ENCODE measurements at regions not wholly inside any gene's neighbourhood (a gene's known extent, or its start where the extent isn't known, plus 50 kb on each side); places are given as distances from the start of the nearest gene placed in this dataset.

GRCh38 chr15:100806157-100806556 lies 73.5 kb upstream of the ALDH1A3 start:
- no peaks in the 10 kb centered on the region for H3K27me3 ChIP-seq
- H3K27ac ChIP-seq: no peak overlapping the region
- H3K4me3 ChIP-seq: no peak overlapping the region
- no peaks in the 10 kb centered on the region for H3K4me1 ChIP-seq
- intact Hi-C loops (cut with DNase I; ENCODE audit: low total_unique reads): no loop called here
- TF ChIP-seq POLR2A (IDR thresholded peaks at IDR 0.05) (no peak), EP300 (IDR thresholded peaks at IDR 0.05) (no peak), POLR2AphosphoS5 (IDR thresholded peaks at IDR 0.05) (no peak)
- TF ChIP-seq, protein P1, sequence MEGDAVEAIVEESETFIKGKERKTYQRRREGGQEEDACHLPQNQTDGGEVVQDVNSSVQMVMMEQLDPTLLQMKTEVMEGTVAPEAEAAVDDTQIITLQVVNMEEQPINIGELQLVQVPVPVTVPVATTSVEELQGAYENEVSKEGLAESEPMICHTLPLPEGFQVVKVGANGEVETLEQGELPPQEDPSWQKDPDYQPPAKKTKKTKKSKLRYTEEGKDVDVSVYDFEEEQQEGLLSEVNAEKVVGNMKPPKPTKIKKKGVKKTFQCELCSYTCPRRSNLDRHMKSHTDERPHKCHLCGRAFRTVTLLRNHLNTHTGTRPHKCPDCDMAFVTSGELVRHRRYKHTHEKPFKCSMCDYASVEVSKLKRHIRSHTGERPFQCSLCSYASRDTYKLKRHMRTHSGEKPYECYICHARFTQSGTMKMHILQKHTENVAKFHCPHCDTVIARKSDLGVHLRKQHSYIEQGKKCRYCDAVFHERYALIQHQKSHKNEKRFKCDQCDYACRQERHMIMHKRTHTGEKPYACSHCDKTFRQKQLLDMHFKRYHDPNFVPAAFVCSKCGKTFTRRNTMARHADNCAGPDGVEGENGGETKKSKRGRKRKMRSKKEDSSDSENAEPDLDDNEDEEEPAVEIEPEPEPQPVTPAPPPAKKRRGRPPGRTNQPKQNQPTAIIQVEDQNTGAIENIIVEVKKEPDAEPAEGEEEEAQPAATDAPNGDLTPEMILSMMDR (IDR thresholded peaks at IDR 0.05): no peak
- 72 to 85% (median 76%) methylated on average over 1 of the region's 1 CpG for WGBS, 5 donors
- peaks cover 0 to 16% (median 14%) of the 10 kb centered on the region in 4 donors for H3K9me3 ChIP-seq
- no peak for DNase-seq
- no peaks in the 10 kb centered on the region for H3K36me3 ChIP-seq

- DNase-seq: no peak
Observed at GRCh38 chr15:100807028-100807427, 72.6 kb upstream of the ALDH1A3 start.

DNA sequence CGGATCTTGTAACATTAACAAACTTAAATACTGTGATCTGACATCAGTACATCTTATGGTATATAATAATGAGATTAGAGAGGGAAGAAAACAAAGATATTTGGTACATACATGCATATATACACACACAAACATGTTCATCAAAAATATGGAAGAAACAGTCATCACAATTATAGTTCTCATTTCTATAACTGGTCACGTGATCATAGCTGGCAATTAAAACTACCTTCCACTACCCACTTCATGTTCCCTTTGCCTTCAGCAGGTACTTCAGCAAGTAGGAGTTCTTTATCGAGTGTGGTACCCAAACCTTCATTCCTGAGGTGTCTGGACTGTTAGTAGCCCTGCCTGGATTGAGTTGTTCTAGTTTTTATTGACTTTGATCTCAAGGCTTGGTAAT lies 70.9 kb upstream of the ALDH1A3 start:
- intact Hi-C loops (cut with DNase I; ENCODE audit: low total_unique reads): no loop called here
- no peak for DNase-seq
- Histone ChIP-seq H3K4me1 (no peaks in the 10 kb centered on the region), H3K4me3 (no peak overlapping the region), H3K27ac (no peak overlapping the region), H3K27me3 (no peaks in the 10 kb centered on the region), H3K36me3 (no peaks in the 10 kb centered on the region), H3K9me3 (peaks cover 0 to 19% (median 14%) of the 10 kb centered on the region in 4 donors)
- TF ChIP-seq EP300 (IDR thresholded peaks at IDR 0.05) (no peak), POLR2A (IDR thresholded peaks at IDR 0.05) (no peak), POLR2AphosphoS5 (IDR thresholded peaks at IDR 0.05) (no peak)
- TF ChIP-seq, protein P1 (IDR thresholded peaks at IDR 0.05): no peak
- 63 to 76% (median 69%) methylated on average over 3 of the region's 3 CpGs for WGBS, 5 donors

More at GRCh38 chr15:100807028-100807427, 72.6 kb upstream of the ALDH1A3 start:
- TF ChIP-seq, protein P1 (IDR thresholded peaks at IDR 0.05): no peak
- no peak for TF ChIP-seq POLR2A (IDR thresholded peaks at IDR 0.05)
- no peak for TF ChIP-seq EP300 (IDR thresholded peaks at IDR 0.05)
- no peak for TF ChIP-seq POLR2AphosphoS5 (IDR thresholded peaks at IDR 0.05)
- Histone ChIP-seq H3K4me3 (no peak overlapping the region), H3K27me3 (no peaks in the 10 kb centered on the region), H3K4me1 (no peaks in the 10 kb centered on the region), H3K27ac (no peak overlapping the region), H3K9me3 (peaks cover 0 to 16% (median 14%) of the 10 kb centered on the region in 4 donors), H3K36me3 (no peaks in the 10 kb centered on the region)
- 59 to 100% (median 76%) methylated on average over 1 to 3 of the region's 3 CpGs for WGBS, 5 donors
- intact Hi-C loops (cut with DNase I; ENCODE audit: low total_unique reads): no loop called here

- TF ChIP-seq, protein P1 (IDR thresholded peaks at IDR 0.05): no peak
- no peak for TF ChIP-seq POLR2AphosphoS5 (IDR thresholded peaks at IDR 0.05)
- peaks cover 0 to 22% (median 14%) of the 10 kb centered on the region in 4 donors for H3K9me3 ChIP-seq
- intact Hi-C loops (cut with DNase I; ENCODE audit: low total_unique reads): no loop called here
- H3K36me3 ChIP-seq: no peaks in the 10 kb centered on the region
- no peak for DNase-seq
- H3K4me3 ChIP-seq: no peak overlapping the region
- no peaks in the 10 kb centered on the region for H3K27me3 ChIP-seq
- H3K27ac ChIP-seq: no peak overlapping the region
- H3K4me1 ChIP-seq: no peaks in the 10 kb centered on the region
Observed at GRCh38 chr15:100809151-100809550, 70.5 kb upstream of the ALDH1A3 start.

All from stomach (tissue), 8 donors.